ENCODE measurements at regions not wholly inside any gene's neighbourhood (a gene's known extent, or its start where the extent isn't known, plus 50 kb on each side); places are given as distances from the start of the nearest gene placed in this dataset.

DNA sequence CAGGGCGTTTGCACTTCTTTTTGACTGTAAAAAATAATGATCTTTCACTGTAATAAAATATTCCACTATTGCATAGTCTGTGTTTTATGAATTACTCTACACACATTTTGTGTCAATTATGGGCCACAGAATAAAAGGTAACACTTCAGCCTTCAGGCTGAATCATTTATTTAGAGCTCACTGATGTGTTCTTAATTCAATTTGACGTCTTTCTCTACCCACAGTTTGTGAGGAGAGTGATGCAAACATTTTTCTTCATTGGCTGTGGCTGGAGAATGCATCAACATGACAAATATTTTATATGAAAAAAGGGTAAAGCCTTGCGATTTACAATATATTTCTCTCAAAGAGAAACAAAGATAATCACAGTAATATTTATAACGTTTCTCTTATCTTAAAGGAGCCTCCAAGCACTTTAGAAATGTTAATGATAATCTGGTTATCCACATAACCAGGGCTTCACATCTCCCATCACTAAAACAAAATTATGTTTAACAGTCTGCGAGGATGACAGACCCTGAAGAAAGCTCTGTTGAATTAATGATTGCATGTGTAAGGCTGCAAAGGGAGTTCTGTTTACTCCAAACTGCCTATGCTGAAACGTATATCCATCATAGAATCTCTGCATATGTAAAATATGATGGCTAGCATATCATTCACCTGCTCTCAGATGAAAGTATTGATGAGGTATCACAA lies 951.3 kb downstream of the ZPLD1 start:
- DNase-seq = no peak

DNA sequence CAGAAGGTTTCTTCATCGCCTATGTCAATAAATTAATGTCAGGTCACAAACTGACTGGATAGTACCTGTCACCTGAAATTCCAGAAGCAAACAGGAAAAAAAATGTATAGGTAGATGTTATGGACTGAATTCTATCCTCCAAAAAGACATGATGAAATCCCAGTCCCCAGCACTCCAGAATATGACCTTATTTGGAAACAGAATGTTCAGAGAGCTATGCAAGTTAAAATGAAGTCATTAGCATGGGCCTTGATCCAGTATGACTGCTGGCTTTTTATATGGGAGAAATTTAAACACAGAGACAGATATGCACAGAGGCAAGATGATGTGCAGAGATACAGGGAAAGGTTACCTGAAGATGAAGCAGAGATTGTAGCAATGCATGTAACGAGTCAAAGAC lies 953.4 kb downstream of the ZPLD1 start:
- DNase-seq = no peak

DNA sequence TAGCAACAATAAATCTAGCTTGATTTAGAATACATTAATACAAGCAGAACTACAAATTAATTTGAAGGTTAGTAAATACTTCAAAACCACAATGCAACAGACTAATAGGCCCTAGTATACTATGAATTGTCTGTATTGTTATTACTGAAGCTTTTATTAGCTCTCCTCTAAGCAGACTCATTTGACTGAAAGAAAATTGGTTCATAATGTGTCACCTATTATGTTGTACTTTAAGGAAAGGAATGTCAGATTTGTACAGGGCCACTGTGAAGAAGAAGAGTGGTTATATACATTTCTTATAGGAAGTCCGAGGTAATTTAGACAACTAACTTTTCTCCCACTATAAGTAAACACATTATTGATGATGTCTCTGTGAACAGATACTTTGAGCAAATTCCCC lies 954.5 kb downstream of the ZPLD1 start:
- DNase-seq = no peak

- DNase-seq = no peak
Observed at GRCh38 chr3:103393395-103394186, 958.8 kb downstream of the ZPLD1 start.

DNA sequence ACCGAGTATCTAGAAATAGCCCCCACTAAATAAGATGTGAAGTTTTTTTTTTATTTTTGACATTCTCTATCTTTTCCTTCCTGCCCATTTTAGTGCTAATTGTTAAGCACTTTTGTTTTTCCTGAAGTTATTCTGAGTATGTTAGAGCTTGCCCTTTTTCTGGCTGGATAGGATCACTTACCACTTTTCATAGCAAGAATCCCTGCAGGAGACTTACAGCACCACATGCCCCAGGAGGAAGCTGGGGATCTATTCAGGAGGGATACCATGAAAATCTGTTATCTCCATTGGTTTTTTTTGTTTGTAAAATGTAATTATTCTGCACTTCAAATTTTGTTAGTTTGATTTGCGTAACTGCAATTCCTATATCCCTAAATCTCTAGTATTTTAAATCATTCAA lies 968.4 kb downstream of the ZPLD1 start:
- DNase-seq = no peak

GRCh38 chr3:103406320-103406850 lies 971.6 kb downstream of the ZPLD1 start:
- DNase-seq = no peak

DNA sequence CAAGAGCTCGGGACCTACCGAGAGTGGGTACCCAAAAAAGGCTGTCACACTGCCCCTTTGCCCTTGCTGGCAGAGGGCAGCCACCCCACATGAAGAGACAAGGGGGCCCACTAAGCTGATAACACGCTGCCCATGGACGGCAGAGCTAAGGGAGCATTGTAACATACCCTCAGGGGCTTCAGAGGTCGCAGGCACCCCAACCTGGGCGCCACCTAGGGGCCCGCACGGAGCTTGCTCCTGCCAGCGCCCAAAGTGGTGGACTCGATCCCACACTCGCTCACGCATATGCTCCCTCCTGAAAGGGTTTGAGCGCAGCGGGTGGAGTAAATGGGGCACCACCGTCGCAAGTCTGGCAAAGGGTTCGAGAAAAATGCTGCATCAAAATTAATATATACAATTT lies 975.4 kb downstream of the ZPLD1 start:
- DNase-seq = no peak

- no peak for DNase-seq
Observed at GRCh38 chr3:103421460-103421859, 986.6 kb downstream of the ZPLD1 start.

DNA sequence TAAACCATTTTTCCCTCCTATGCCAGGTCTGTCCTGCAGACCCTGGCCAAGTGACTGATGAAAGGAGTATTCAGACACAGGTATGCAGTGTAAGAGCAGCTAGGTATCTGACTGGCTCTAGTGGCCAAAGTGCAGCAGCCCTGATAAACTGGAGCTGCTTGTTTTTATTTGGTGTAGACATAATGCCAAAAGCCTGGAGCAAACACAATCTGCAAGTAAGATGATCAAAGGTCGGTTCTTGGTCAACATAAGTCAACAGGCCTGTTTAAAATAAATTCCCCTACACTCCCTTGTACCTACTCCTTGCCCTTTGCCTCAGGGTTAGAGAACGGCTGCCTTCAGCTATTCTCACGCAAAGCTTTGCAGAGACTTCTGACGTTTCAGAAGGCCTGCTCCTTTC lies 1003.1 kb downstream of the ZPLD1 start:
- DNase-seq = no peak

- no peak for DNase-seq
Observed at GRCh38 chr3:103440539-103441203, 1005.9 kb downstream of the ZPLD1 start.

GRCh38 chr3:103446953-103447629 lies 1012.3 kb downstream of the ZPLD1 start:
- DNase-seq = no peak

DNA sequence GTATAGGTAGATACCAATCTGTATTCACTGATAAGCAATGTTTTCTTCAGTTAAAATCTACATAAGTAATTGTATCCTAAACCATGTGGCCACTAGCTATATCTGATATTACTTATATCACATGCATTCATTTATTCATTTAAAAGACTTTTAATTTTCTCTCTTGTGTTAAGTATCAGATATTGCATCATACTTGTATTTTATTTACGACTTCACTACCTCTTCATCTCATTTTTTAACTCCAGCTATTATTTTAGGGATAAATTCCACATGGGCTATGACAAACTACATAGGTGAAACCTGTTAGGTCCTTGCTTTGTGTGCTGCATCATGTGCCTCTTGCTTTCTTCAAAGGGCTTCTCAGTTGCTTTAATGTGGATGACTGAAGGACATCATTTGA lies 1018.3 kb downstream of the ZPLD1 start:
- DNase-seq = no peak

- no peak for DNase-seq
Observed at GRCh38 chr3:103459815-103460214, 1025.0 kb downstream of the ZPLD1 start.

GRCh38 chr3:103470498-103470897 lies 1035.7 kb downstream of the ZPLD1 start:
- DNase-seq = no peak

GRCh38 chr3:103494011-103494410 lies 1059.2 kb downstream of the ZPLD1 start:
- no peak for DNase-seq

DNA sequence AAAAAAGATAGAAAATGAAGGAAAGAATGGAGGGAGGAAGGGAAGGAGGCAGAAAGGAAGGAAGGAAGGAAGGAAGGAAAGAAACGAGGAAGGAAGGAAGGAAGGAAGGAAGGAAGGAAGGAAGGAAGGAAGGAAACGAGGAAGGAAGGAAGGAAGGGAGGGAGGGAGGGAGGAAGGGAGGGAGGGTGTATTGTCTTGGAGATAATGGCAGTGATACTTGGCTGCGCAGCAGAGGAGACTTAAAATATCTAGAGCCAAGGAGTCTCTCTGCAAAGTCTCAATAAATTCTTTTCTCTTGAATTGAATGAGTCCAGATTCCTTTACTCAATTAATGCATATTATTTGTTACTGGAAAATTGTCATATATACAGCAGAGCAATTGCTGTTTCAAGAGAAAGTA lies 1059.7 kb downstream of the ZPLD1 start:
- DNase-seq = no peak

DNA sequence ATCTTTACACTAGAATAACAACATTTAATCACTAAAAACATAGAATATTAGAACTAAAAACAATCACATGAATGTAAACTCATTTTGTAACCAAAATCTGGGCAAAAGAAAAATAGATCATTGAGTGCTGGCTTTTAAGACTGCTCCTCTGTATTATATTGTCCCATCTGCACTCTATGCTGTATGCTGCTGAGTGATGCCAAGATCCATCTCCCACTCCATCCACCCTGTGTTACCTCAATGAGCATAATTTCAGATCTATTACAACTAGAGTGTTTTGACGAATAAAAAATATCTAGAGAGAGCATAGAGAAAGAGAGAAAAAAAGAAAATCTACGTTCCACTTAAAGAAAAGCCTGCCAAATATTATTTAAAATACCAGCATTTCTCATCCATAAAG lies 1060.4 kb downstream of the ZPLD1 start:
- DNase-seq = no peak

GRCh38 chr3:103499132-103499900 lies 1064.5 kb downstream of the ZPLD1 start:
- DNase-seq = peak in 1 of 2 donors; percentile 38

- DNase-seq = no peak
Observed at GRCh38 chr3:103499967-103500366, 1065.2 kb downstream of the ZPLD1 start.

- no peak for DNase-seq
Observed at GRCh38 chr3:103510760-103511159, 1075.9 kb downstream of the ZPLD1 start.

DNA sequence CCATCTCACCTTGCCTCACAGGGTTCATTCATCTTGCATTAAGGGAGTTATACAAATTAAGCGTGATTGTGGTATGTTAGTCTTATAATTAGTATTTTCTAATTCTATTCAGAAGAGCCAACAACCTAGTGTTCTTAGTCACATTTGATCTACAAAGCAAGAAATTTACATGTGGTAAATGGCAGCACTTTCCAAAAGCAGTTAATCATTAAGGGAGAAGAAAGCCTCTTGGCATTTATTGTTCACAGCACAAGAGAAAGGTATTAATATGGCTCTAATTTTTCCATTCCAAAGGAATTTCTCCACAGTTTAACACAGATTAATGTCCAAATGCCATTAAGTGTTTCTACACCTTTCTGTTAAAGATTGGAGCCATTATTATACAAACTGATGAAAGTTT lies 1077.1 kb downstream of the ZPLD1 start:
- DNase-seq = no peak

GRCh38 chr3:103512595-103512994 lies 1077.8 kb downstream of the ZPLD1 start:
- DNase-seq = no peak
